Keratinocyte (primary cell): ENCODE measurements at regions not wholly inside any gene's neighbourhood (a gene's known extent, or its start where the extent isn't known, plus 50 kb on each side); places are given as distances from the start of the nearest gene placed in this dataset.

Source experiments
- DNase-seq: peaks from one replicate; pipeline ENCODE4 v3.0.0-alpha.2; 2011; ENCODE audit warnings: low read depth, missing footprints, low spot score
- FAIRE-seq: peaks from 2 replicates; lab custom pipeline; 2011; peaks lifted over from hg19 to GRCh38; lab: Jason Lieb, UNC
- H2AFZ ChIP-seq: 2 replicates; pipeline ENCODE4 v1.6.0; 2012; ENCODE audit warnings: low read length, control low read depth, inconsistent platforms; ENCODE audit not compliant: control insufficient read depth
- H3K27ac ChIP-seq: 2 replicates; pipeline ENCODE4 v1.5.1; 2011; ENCODE audit warnings: low read length; ENCODE audit not compliant: control insufficient read depth, insufficient read depth
- H3K27me3 ChIP-seq: 3 replicates; pipeline ENCODE4 v1.6.0; 2011; ENCODE audit warnings: low read length; ENCODE audit not compliant: control insufficient read depth, insufficient read depth; ENCODE audit errors: extremely low read depth
- H3K36me3 ChIP-seq, 2 experiments: 2 replicates in 1 of 2; 3 replicates in 1 of 2; pipeline ENCODE4 v1.5.1; 2011; ENCODE audit warnings: low read length in 2 of 2, mild to moderate bottlenecking in 1 of 2; ENCODE audit not compliant: control insufficient read depth in 2 of 2, insufficient read depth in 2 of 2; ENCODE audit errors: extremely low read depth in 1 of 2
- H3K4me1 ChIP-seq: 3 replicates; pipeline ENCODE4 v1.5.1; 2011; ENCODE audit warnings: low read length; ENCODE audit not compliant: control insufficient read depth, insufficient read depth; ENCODE audit errors: extremely low read depth
- H3K4me2 ChIP-seq: 3 replicates; pipeline ENCODE4 v1.6.0; 2011; ENCODE audit warnings: low read depth, low read length; ENCODE audit not compliant: control insufficient read depth, insufficient read depth; ENCODE audit errors: extremely low read depth
- H3K4me3 ChIP-seq, 3 experiments: fragments of 200-600 bp in 1 of 3; sonication (generic) in 1 of 3; 2 replicates in 2 of 3; 3 replicates in 1 of 3; pipeline ENCODE4 v1.5.1; 2011 to 2016; ENCODE audit warnings: low read length in 3 of 3, mild to moderate bottlenecking in 3 of 3, control low read depth in 2 of 3, inconsistent platforms in 1 of 3, low read depth in 1 of 3, mixed read lengths in 1 of 3, mixed run types in 1 of 3, moderate library complexity in 1 of 3; ENCODE audit not compliant: control insufficient read depth in 2 of 3, insufficient read depth in 2 of 3; ENCODE audit errors: extremely low read depth in 1 of 3
- H3K79me2 ChIP-seq: 2 replicates; pipeline ENCODE4 v1.6.0; 2012; ENCODE audit warnings: low read length; ENCODE audit not compliant: control insufficient read depth, insufficient read depth
- H3K9ac ChIP-seq: 3 replicates; pipeline ENCODE4 v1.6.0; 2011; ENCODE audit warnings: low read length; ENCODE audit not compliant: control insufficient read depth, insufficient read depth; ENCODE audit errors: extremely low read depth
- H3K9me1 ChIP-seq: 3 replicates; pipeline ENCODE4 v1.6.0; 2011; ENCODE audit warnings: low read length; ENCODE audit not compliant: control insufficient read depth, insufficient read depth; ENCODE audit errors: extremely low read depth
- H3K9me3 ChIP-seq: 2 replicates; pipeline ENCODE4 v1.5.1; 2012; ENCODE audit warnings: low read depth, low read length; ENCODE audit not compliant: control insufficient read depth
- H4K20me1 ChIP-seq: 3 replicates; pipeline ENCODE4 v1.6.0; 2011; ENCODE audit warnings: low read length; ENCODE audit not compliant: control insufficient read depth, insufficient read depth; ENCODE audit errors: extremely low read depth
- CTCF ChIP-seq, 3 experiments: IDR thresholded peaks in 1 of 3; conservative IDR thresholded peaks in 1 of 3; optimal IDR thresholded peaks in 1 of 3; 2 replicates in 2 of 3; 3 replicates in 1 of 3; pipeline versions ENCODE3 to v1.5.1; 2011; ENCODE audit warnings: low read length in 3 of 3, mild to moderate bottlenecking in 3 of 3, moderate library complexity in 2 of 3, control low read depth in 1 of 3, inconsistent platforms in 1 of 3; ENCODE audit not compliant: insufficient read depth in 2 of 3; ENCODE audit errors: extremely low read depth in 1 of 3
- EZH2 ChIP-seq: IDR thresholded peaks from one replicate; pipeline ENCODE4 v1.6.1; 2012; ENCODE audit warnings: inconsistent platforms, mild to moderate bottlenecking, low read length, moderate library complexity
- dilution Hi-C: fragments of 300-500 bp; cut with MboI; formaldehyde crosslinking; loops from one replicate; pipeline ENCODE4 v1.7.0; 2020; ENCODE audit warnings: low sequenced_read_pairs; ENCODE audit not compliant: extremely low pct_ligation_motif_present
- small RNA-seq, 3 experiments: library from RNA; depleted of rRNA; stranded (forward); fragments of <200 nt; gene quantifications; one replicate each; pipeline ENCODE3, GENCODE V24; 2012; ENCODE audit warnings: low read depth in 3 of 3, low replicate concordance in 1 of 3; ENCODE audit not compliant: insufficient read length in 3 of 3

GRCh38 chr7:69545175-69545574, 53.1 kb upstream of the AUTS2 start:
- Histone ChIP-seq H3K27me3 (no peaks in the 10 kb centered on the region), H3K9me3 (no peaks in the 10 kb centered on the region), H3K4me2 (no peak overlapping the region), H3K27ac (no peak overlapping the region), H4K20me1 (no peaks in the 10 kb centered on the region), H3K79me2 (no peaks in the 10 kb centered on the region), H3K9me1 (no peaks in the 10 kb centered on the region), H3K9ac (no peak overlapping the region), H3K4me1 (no peaks in the 10 kb centered on the region), H2AFZ (no peak overlapping the region), H3K4me3 (no peak overlapping the region), H3K36me3 (no peaks in the 10 kb centered on the region)
- DNase-seq (no peak), FAIRE-seq (no peak)
- dilution Hi-C loops = no loop called here
- TF ChIP-seq CTCF (optimal IDR thresholded peaks at IDR 0.05 in 1 of 3, IDR thresholded peaks at IDR 0.05 in 1 of 3, conservative IDR thresholded peaks at IDR 0.05 in 1 of 3; ENCODE audit: extremely low read depth in 1 of 3, insufficient read depth in 2 of 3, low read length in 3 of 3) (no peak), EZH2 (no peak)

Small RNA genes lying in the stretch of these regions (small RNA-seq; reads per million reads assigned to genes)
- gene MTATP6P21 = 0 reads per million in 3 experiments
- 0 reads per million in 3 experiments for gene RF00019
- gene RNA5SP231 = 0 reads per million in 3 experiments
- 0 reads per million in 3 experiments for gene RNU6-229P
- gene RNU6-832P = 0 reads per million in 3 experiments
